ENCODE measurements at regions not wholly inside any gene's neighbourhood (a gene's known extent, or its start where the extent isn't known, plus 50 kb on each side); places are given as distances from the start of the nearest gene placed in this dataset.
"Not testable (repeated sequence)": the region's sequence is repeated elsewhere in the genome, so short reads cannot be mapped to it uniquely, and the experiment has no call there.

GRCh38 chr7:131843898-131844331 is 287.5 kb upstream of the PODXL start:
- H3K36me3 Mint-ChIP-seq, result no peaks in the 10 kb centered on the region
- peaks cover 2% of the 10 kb centered on the region for H3K9me3 Mint-ChIP-seq
- H3K27me3 Mint-ChIP-seq, result peaks cover 8% of the 10 kb centered on the region
- ATAC-seq (ENCODE audit: low read depth) (no peak), DNase-seq (ENCODE audit: low spot score in 2 of 2) (no peak)
- H3K27ac Mint-ChIP-seq, result no peak overlapping the region
- no peaks in the 10 kb centered on the region for H3K4me1 Mint-ChIP-seq
- H3K4me3 Mint-ChIP-seq, result no peak overlapping the region

DNA sequence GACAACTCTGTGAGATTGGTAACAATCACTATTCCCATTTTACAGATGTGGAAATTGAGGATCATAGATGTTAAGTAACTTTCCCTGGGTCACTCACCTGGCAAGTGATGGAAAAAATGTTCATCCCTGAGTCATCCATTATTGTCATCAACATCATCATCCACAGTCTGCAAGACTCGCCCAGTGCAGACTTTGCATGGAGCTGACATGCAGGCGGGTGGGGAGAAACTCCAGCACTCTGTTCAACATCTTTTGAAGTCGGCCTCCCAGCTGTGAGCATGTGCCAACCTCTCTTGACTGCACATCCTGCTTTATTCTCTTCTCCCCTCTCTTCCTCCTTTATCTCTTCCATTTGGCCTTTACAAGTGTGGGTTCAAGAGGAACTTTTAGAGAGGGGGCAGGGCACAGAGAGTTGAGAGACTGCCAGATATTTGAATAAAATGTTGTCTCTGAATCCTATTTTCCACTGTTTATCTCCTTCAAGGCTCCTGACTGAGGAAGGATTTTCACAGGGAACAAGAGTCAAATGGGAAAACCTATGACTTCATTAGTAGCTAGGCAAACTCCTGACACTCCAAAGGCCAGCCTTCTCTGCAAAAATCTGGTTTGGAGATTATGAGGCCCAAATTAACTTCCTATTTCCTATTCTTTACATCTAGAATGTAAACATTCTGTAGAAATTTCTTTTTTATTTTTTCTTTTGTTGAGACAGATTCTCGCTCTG is 283.7 kb upstream of the PODXL start:
- Mint-ChIP-seq H3K4me1 (no peaks in the 10 kb centered on the region), H3K9me3 (no peaks in the 10 kb centered on the region), H3K27me3 (no peaks in the 10 kb centered on the region), H3K4me3 (no peak overlapping the region), H3K36me3 (no peaks in the 10 kb centered on the region), H3K27ac (no peak overlapping the region)
- DNase-seq (ENCODE audit: low spot score in 2 of 2), result no peak
- no peak for ATAC-seq (ENCODE audit: low read depth)

DNA sequence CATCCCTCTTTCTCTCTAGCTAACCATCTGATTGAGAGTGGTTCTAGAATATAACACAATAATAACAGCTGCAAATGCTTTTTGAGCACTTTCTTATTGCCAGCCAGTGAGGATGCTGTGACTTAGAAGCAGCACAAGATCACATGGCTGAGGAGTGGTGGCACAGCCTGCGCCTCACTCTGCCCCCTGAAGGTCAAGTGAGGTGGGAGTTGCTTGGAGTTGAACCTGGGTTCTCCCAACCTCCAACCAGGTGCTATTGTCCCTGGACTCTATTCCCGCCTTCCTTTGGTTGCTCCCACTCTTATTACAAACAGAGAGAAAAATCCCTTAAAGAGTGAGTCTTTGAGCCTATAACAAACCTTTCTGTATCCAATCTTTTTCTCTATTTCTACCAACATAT is 280.3 kb upstream of the PODXL start:
- ATAC-seq (ENCODE audit: low read depth) (no peak), DNase-seq (ENCODE audit: low spot score in 2 of 2) (no peak)
- Mint-ChIP-seq H3K9me3 (no peaks in the 10 kb centered on the region), H3K36me3 (no peaks in the 10 kb centered on the region), H3K27ac (no peak overlapping the region), H3K4me1 (no peaks in the 10 kb centered on the region), H3K4me3 (no peak overlapping the region), H3K27me3 (peaks cover 3% of the 10 kb centered on the region)

- Mint-ChIP-seq H3K9me3 (no peaks in the 10 kb centered on the region), H3K36me3 (no peaks in the 10 kb centered on the region), H3K27me3 (peaks cover 5% of the 10 kb centered on the region), H3K4me1 (no peaks in the 10 kb centered on the region), H3K27ac (no peak overlapping the region), H3K4me3 (no peak overlapping the region)
- DNase-seq (ENCODE audit: low spot score in 2 of 2) (no peak), ATAC-seq (ENCODE audit: low read depth) (no peak)
Measured at GRCh38 chr7:131835141-131835540, 278.7 kb upstream of the PODXL start.

GRCh38 chr7:131830681-131831080 is 274.3 kb upstream of the PODXL start:
- Mint-ChIP-seq H3K27ac (no peak overlapping the region), H3K4me3 (no peak overlapping the region), H3K27me3 (peaks cover 13% of the 10 kb centered on the region), H3K36me3 (no peaks in the 10 kb centered on the region), H3K4me1 (no peaks in the 10 kb centered on the region), H3K9me3 (no peaks in the 10 kb centered on the region)
- no peak for ATAC-seq (ENCODE audit: low read depth)
- no peak for DNase-seq (ENCODE audit: low spot score in 2 of 2)

GRCh38 chr7:131829947-131830558 is 273.6 kb upstream of the PODXL start:
- H3K27ac Mint-ChIP-seq, result no peak overlapping the region
- H3K36me3 Mint-ChIP-seq, result no peaks in the 10 kb centered on the region
- H3K4me1 Mint-ChIP-seq, result no peaks in the 10 kb centered on the region
- H3K9me3 Mint-ChIP-seq, result no peaks in the 10 kb centered on the region
- H3K27me3 Mint-ChIP-seq, result peaks cover 13% of the 10 kb centered on the region
- no peak for DNase-seq (ENCODE audit: low spot score in 2 of 2)
- ATAC-seq (ENCODE audit: low read depth), result no peak
- H3K4me3 Mint-ChIP-seq, result no peak overlapping the region

DNA sequence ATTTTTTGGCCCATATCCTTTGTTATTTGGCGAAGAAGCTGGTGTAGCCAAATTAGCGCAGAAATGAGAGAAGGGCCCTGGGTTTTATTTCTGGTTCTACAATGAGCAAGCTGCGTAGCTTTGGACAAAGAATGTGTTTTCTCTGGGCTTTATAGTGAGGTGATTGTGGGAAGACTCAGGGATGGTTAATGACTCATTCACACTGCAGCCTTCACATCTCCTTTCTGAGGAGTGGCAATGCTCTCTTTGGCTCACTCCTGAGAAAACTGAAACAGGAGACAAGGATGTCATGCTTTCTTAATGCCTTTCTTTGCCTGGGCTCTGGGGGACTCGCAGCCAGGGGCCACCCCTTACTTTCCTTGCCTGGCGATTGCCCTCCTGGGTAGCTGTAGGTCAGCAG is 271.0 kb upstream of the PODXL start:
- Mint-ChIP-seq H3K27ac (no peak overlapping the region), H3K9me3 (no peaks in the 10 kb centered on the region)
- DNase-seq (ENCODE audit: low spot score in 2 of 2), result no peak

GRCh38 chr7:131826960-131827359 is 270.5 kb upstream of the PODXL start:
- DNase-seq (ENCODE audit: low spot score in 2 of 2) (no peak), ATAC-seq (ENCODE audit: low read depth) (no peak)
- Mint-ChIP-seq H3K36me3 (no peaks in the 10 kb centered on the region), H3K4me3 (no peak overlapping the region), H3K27ac (no peak overlapping the region), H3K27me3 (peaks cover 10% of the 10 kb centered on the region), H3K9me3 (no peaks in the 10 kb centered on the region), H3K4me1 (no peaks in the 10 kb centered on the region)

More for the DNA sequence above, 271.0 kb upstream of the PODXL start:
- H3K4me1 Mint-ChIP-seq, result no peaks in the 10 kb centered on the region
- no peak overlapping the region for H3K4me3 Mint-ChIP-seq
- no peak for ATAC-seq (ENCODE audit: low read depth)
- peaks cover 10% of the 10 kb centered on the region for H3K27me3 Mint-ChIP-seq
- H3K36me3 Mint-ChIP-seq, result no peaks in the 10 kb centered on the region

DNA sequence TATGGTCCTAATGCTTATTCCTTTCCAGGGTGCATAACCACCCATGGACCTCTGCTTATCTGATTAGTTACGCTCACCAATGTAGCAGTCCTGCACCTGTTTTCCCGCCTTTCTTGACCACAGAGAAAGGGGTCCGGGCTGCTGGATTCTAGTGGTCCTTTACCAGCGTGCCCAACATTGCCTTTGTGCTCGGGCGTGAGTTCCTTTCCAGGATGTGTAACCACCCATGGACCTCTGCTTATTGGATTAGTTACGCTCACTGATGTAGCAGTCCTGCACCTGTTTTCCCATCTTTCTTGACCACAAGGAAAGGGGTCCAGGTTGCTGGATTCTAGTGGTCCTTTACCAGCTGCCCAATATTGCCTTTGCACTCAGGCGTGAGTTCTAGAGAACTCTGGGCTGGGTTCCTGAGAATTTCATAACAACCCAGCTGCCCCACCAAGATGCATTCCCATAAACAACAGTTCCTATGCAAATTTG is 267.6 kb upstream of the PODXL start:
- not testable (repeated sequence) for H3K9me3 Mint-ChIP-seq; H3K36me3 Mint-ChIP-seq; H3K27me3 Mint-ChIP-seq; H3K4me3 Mint-ChIP-seq; ATAC-seq (ENCODE audit: low read depth); H3K4me1 Mint-ChIP-seq; DNase-seq (ENCODE audit: low spot score in 2 of 2); H3K27ac Mint-ChIP-seq

DNA sequence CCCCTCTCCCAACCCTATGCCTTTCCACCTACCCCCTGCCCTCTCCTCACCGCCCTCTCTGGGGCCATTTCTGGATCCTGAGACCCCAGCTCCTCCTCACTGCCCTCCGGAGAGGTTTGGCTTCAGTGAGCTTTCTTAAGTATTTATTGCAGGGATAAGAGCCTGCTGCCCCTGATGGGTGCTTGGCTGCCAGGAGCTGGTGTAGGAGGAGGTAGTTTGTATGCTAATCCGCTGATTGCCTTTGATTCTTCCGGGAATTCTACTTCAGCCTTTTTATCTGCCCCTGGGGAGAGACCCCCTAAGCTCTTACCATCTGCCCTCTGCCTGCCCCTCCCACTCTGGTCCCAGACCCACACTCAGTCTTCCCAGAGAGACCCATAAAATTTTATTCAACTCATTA is 263.5 kb upstream of the PODXL start:
- ATAC-seq (ENCODE audit: low read depth), result no peak
- no peak overlapping the region for H3K27ac Mint-ChIP-seq
- no peak overlapping the region for H3K4me3 Mint-ChIP-seq
- peaks cover 3% of the 10 kb centered on the region for H3K27me3 Mint-ChIP-seq
- DNase-seq (ENCODE audit: low spot score in 2 of 2), result no peak
- no peaks in the 10 kb centered on the region for H3K4me1 Mint-ChIP-seq
- no peaks in the 10 kb centered on the region for H3K9me3 Mint-ChIP-seq
- H3K36me3 Mint-ChIP-seq, result no peaks in the 10 kb centered on the region

DNA sequence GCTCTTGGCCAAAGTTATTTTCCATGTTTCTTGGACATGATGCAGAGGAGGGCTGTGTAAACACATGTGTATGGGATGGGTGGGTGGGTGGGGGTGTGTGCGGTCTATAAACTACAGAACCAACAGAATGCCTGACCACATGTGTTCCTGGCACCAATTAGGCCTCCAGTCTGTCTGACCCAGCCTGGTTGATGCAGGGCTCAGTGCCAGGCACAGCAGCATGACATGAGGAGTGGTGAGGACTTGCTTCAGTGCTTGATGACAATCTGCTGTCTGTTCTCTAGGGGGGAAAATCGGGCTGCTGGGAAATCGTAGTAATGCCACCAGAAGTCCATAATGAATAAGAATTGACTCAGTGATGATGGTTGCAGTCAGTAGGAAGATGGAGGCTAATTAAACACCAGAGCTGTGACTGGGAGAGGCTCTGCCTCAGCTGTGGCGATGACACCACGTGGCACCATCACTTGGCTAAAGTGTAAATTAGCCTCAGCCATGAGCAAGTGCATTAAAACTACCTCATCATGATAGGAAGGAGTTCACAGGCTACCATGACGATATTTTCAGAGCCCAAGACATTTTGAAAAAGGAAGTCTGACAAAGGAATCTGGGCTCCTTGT is 260.1 kb upstream of the PODXL start:
- Mint-ChIP-seq H3K27me3 (peaks cover 6% of the 10 kb centered on the region), H3K27ac (no peak overlapping the region), H3K4me3 (no peak overlapping the region), H3K36me3 (no peaks in the 10 kb centered on the region), H3K9me3 (no peaks in the 10 kb centered on the region), H3K4me1 (no peaks in the 10 kb centered on the region)
- ATAC-seq (ENCODE audit: low read depth) (no peak), DNase-seq (ENCODE audit: low spot score in 2 of 2) (no peak)

GRCh38 chr7:131808736-131809135 is 252.3 kb upstream of the PODXL start:
- Mint-ChIP-seq H3K27me3 (peaks cover 5% of the 10 kb centered on the region), H3K9me3 (no peaks in the 10 kb centered on the region), H3K4me1 (no peaks in the 10 kb centered on the region), H3K27ac (no peak overlapping the region), H3K4me3 (no peak overlapping the region), H3K36me3 (no peaks in the 10 kb centered on the region)
- DNase-seq (ENCODE audit: low spot score in 2 of 2) (no peak), ATAC-seq (ENCODE audit: low read depth) (no peak)

- H3K4me3 Mint-ChIP-seq; H3K4me1 Mint-ChIP-seq; DNase-seq (ENCODE audit: low spot score in 2 of 2); H3K9me3 Mint-ChIP-seq; ATAC-seq (ENCODE audit: low read depth); H3K27ac Mint-ChIP-seq; H3K27me3 Mint-ChIP-seq; H3K36me3 Mint-ChIP-seq: not testable (repeated sequence)
Measured at GRCh38 chr7:131808156-131808555, 251.7 kb upstream of the PODXL start.

- ATAC-seq (ENCODE audit: low read depth) (no peak), DNase-seq (ENCODE audit: low spot score in 2 of 2) (no peak)
- H3K9me3 Mint-ChIP-seq, result no peaks in the 10 kb centered on the region
- H3K27me3 Mint-ChIP-seq, result peaks cover 5% of the 10 kb centered on the region
- H3K4me1 Mint-ChIP-seq, result no peaks in the 10 kb centered on the region
- no peak overlapping the region for H3K4me3 Mint-ChIP-seq
- no peak overlapping the region for H3K27ac Mint-ChIP-seq
- no peaks in the 10 kb centered on the region for H3K36me3 Mint-ChIP-seq
Measured at GRCh38 chr7:131803816-131804215, 247.4 kb upstream of the PODXL start.

Data from memory B cell (primary cell).